ENCODE measurements at regions not wholly inside any gene's neighbourhood (a gene's known extent, or its start where the extent isn't known, plus 50 kb on each side); places are given as distances from the start of the nearest gene placed in this dataset.

- H3K4me3 ChIP-seq (ENCODE audit: low read depth, low read length), result no peak overlapping the region
- no peak for TF ChIP-seq CTCF (IDR thresholded peaks at IDR 0.05; ENCODE audit: low read depth, low read length)
Measured at GRCh38 chr13:109968876-109969577, 182.6 kb upstream of the IRS2 start.

GRCh38 chr13:109963960-109964563 lies 177.7 kb upstream of the IRS2 start:
- no peak overlapping the region for H3K4me3 ChIP-seq (ENCODE audit: low read depth, low read length)
- no peak for TF ChIP-seq CTCF (IDR thresholded peaks at IDR 0.05; ENCODE audit: low read depth, low read length)

GRCh38 chr13:109963384-109963783 lies 177.0 kb upstream of the IRS2 start:
- H3K4me3 ChIP-seq (ENCODE audit: low read depth, low read length), result no peak overlapping the region
- TF ChIP-seq CTCF (IDR thresholded peaks at IDR 0.05; ENCODE audit: low read depth, low read length), result no peak

GRCh38 chr13:109959903-109960302 lies 173.5 kb upstream of the IRS2 start:
- no peak for TF ChIP-seq CTCF (IDR thresholded peaks at IDR 0.05; ENCODE audit: low read depth, low read length)
- H3K4me3 ChIP-seq (ENCODE audit: low read depth, low read length), result no peak overlapping the region

- no peak overlapping the region for H3K4me3 ChIP-seq (ENCODE audit: low read depth, low read length)
- TF ChIP-seq CTCF (IDR thresholded peaks at IDR 0.05; ENCODE audit: low read depth, low read length), result no peak
Measured at GRCh38 chr13:109957875-109958274, 171.5 kb upstream of the IRS2 start.

GRCh38 chr13:109955598-109955997 lies 169.2 kb upstream of the IRS2 start:
- TF ChIP-seq CTCF (IDR thresholded peaks at IDR 0.05; ENCODE audit: low read depth, low read length), result no peak
- H3K4me3 ChIP-seq (ENCODE audit: low read depth, low read length), result no peak overlapping the region

GRCh38 chr13:109954441-109954840 lies 168.1 kb upstream of the IRS2 start:
- TF ChIP-seq CTCF (IDR thresholded peaks at IDR 0.05; ENCODE audit: low read depth, low read length), result no peak
- H3K4me3 ChIP-seq (ENCODE audit: low read depth, low read length), result no peak overlapping the region
